HG03575 (cell line): ENCODE measurements at regions not wholly inside any gene's neighbourhood (a gene's known extent, or its start where the extent isn't known, plus 50 kb on each side); places are given as distances from the start of the nearest gene placed in this dataset.

Experiments
- ATAC-seq: cut with Tn5 transposase; IDR thresholded peaks from one replicate; pipeline ENCODE4 v1.9.1; 2021; ENCODE audit not compliant: unreplicated experiment, insufficient number of reproducible peaks, low FRiP score; ENCODE audit errors: extremely low read depth

DNA sequence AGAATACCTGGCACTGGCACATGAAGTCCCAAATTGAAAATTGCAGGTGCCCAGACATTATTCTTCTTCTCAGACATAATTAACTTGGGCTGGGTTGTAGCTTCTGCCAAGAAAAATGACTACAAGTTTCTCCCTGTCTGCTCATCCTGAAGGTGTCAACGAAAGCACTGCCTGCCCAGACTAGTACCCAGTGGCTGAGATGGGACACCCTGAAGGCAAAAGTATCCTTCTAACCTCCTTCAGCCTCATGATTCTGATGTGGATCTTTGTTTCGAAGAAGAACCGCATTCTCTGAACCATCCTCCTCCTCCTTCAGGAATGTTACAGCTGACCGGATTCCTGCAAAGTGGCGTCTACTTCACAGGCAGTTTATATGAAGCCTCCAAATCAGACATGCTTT is 161.1 kb upstream of the FST start:
- ATAC-seq, result no peak

DNA sequence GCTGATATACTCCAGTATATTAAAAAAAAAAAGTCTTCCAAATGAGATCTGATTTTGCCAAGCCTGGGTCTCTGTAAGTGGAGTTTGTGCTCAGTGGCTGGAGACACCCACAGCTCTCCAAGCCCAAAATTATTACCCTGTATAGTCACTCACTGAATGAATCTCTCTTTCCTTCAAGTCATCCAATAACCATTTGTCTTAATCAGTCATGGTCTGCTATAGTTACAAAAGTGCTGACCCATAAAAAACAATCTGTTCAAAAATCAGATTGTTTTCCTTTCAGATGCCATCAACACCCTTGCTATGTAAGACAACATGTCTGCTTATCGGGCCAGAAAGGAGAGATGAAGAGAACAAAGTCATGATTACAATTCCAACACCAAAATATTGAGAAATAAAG is 159.4 kb upstream of the FST start:
- ATAC-seq, result no peak

DNA sequence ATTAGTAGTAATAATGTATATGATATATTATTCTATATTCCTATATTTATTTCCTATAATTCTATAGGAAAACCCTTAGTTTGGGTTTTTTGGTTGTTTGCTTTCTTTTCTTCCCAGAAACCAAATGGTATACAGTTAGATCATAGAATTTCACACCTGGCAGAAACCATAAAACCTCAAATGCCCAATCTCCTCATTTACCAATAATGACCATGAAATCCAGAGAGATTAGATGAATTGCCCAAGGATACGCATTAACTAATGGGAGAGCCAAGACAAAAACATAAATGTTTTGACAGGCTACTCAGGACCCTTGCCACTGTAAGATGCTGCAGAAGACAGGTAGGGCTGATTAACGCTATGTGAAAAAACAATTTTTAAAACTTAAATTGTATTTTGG is 158.7 kb upstream of the FST start:
- no peak for ATAC-seq

DNA sequence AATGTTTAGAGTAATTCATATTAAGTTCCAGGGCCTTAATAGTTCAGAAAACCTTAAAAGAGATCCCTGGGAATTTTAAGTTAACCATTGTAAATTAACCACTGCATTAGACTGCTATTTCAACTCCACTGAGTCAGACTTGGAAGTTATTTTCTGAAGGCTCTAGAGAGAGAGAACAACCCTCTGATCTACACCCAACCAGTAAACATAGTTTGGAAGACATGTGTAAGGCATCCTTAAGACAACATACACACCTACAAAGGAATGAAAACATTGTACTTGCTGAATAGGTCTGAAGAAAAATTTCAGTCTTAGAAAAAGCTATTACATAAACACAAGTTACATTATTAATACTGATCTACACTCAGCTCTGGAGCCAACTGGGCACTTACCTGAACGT is 158.2 kb upstream of the FST start:
- no peak for ATAC-seq

DNA sequence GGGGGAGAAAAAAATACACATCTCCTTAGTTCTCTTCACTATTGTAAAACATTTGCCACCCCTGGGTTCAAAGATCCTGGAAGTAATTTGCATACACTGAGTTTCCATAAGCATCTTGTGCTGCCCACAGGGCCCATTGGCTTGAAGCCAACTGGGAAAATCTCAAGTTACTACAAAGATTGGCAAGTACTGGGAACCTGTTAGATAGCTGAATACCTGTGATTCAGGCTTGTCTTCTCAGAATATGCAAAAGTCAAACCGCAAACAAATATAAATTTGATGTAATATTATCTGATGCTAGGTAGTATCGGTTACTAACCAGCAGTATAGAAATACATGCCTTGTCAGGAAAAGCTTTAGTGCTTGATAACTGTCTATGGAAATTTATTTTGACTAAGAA is 156.9 kb upstream of the FST start:
- no peak for ATAC-seq

DNA sequence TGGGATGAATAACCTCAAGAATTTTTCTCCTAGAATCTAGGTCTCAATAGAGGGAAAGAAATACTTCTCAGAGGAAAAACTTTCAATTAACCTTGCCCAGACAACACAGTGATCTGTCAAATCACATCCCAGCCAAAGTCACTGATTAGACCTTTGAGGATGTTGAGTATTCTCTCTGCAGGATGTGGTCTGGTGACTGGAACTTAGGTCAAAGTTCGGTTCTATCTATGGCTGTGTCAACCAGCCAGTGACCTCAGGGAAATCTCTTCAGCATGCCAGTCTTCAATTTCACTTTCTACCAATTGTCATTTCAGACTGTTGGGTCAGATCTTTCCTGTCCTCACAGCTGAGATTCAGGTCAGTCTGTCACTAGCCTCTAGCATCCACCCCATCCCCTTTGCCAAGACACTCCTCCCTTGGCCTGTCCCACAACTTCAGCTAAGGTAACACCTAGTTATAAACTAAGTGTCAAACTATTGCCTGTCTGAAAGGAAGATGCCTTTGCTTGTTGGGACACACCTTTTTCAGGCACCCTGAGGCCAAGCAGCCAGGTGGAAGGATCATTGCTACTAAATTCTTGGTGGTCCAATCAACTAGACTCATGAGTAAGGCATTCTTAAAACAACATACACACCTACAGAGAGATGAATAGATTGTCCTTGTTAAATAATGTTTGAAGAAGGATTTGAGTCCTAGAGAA is 156.3 kb upstream of the FST start:
- no peak for ATAC-seq

DNA sequence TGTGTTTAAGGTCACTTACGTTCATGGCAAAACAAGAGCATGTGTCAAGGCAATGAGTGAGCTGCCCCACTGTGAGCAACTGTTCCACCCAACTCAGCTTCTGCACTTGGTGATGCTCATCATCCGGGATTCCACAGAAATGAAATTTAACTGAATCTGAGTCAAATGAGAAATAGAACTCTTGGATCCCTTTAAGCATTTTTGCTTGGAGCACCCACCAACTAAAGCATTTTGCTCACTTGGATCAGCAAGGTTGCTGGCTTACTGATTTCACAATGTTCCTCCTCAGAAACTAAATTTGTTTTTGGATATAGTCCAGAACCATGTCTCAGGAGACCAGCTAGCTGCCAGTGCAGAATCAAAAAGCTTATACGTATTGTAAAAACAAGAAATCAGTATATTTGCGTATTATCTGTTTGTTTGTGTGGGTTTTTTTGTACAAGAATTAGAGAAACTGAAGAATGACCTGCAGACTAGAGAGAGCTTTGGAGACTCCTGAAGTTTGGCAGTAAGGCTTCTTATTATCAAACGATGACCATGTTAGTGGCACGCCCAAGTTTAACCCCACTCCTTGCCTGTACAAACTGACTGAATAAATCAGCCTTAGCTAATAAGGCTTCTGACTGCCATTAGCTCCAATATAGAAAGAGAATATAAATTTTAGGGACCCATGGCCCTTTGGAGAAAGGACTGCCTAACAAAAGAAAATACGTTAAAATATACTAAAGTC is 153.8 kb upstream of the FST start:
- ATAC-seq, result no peak

DNA sequence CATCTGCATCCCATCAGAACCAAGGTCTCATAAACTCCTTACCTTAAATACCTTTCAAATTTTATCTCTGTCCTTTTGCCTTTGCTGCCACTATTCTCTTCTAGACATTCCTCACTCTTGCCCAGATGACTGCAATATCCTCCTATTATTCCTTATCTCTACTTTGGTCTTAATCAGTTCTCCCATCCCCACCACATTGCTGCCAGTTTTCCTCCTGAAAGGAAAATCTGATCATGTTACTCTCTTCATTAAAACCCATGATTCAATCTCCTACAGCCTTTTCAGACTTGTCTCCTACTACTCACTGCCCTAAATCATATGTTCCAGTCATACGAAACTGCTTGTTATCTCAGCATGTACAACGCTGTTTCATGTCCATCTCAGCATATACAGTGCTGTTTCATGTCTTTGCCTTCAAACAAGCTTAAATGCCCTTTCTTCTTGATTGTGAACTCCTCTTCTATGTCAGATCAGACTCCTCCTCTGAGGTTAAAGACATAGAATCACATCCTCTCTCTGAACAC is 152.6 kb upstream of the FST start:
- ATAC-seq, result no peak

DNA sequence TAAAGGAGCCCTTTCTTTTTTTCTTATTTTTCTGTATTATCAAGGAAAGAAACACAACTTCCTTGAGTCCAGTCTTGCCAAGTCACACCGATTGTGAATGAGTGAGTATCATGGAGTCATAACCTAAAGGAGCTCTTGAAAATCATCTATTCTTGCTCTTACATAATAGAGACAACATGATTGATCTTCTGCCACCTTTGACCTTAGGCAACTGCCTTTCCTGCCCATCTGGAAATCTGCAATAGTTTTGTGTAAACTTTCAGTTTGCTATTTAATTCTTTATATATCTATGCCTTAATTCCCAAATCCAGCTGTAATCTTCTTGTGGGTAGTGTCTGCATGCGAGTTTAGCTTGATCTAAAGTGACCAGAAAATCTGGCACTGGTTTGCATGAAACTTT is 149.9 kb upstream of the FST start:
- no peak for ATAC-seq

DNA sequence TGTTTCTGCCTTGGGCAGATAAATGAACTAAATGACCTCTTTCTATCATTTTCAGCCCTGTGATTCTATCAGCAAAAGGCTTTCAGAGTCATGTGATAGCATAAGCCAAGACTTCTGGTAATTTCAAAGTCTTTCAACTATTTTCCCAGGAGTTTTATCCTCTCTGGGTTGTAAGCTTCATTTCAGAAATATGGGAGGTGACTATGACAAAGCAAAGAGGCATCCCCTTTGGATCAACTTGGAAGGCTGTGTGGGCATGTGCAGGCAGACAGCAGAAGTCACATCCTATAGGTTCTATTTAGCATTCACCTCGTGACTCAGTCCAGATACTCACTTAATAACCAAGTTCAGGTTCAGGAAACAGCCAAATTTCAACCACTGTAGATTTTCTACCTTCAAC is 149.0 kb upstream of the FST start:
- ATAC-seq, result no peak

DNA sequence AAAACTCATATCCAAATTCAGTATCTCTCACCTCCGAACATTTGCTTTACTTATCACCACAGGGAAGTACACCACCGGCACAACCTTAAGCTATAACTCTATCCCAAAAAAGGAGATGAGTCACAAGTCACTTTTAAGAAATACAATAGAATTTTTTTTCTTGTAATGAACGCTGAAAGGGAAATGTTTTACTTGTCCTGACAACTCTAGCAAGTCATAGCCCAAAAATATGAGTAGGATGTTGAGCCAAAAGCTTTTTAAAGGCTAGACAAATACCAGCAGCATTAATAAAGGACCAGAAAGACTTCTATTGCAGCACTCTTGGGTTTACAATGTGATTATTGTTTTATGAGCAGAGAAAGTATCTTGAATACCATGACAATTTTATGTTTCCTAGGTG is 147.3 kb upstream of the FST start:
- no peak for ATAC-seq

DNA sequence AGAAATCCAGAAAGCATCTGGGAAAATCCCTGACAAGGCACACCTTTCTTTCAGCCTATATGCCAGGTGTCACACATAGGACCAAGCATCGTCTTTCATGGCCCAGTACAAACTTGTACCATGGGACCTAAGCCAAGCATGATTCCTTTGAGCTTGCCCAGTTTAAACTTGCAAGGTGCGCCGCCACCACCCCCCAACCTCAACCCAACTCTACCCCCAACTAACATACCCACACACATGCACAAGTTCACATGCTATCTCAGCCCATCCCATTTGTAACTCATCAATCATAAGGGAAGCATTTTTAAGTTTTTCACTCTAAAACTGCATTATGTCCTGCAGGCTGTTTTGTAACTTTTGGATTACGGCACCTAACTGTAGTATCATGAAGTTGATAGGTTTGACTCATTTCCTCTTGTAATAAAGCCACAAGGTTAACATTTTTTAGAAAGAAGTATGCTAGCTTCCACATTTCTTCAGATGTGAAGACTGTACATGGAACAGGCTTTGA is 145.9 kb upstream of the FST start:
- ATAC-seq, result no peak

DNA sequence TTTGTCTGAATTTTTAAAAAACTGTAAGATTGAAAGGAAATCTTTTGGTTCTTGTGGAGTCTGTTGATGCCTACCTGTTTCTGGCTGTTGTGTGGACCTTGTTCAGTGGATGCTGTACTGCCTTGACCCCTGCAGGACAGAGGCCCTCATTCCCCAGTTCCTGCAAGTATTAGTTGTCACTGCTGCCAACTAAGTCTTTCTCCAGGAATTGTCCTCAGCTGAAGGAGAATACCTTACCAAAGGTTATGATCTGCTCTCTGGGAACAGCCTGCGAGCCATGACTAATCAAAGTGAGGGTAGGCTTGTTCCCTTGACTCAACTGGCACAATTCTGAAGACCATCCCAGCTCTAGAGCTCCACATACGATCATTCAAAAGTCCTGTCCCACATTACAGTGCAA is 145.3 kb upstream of the FST start:
- no peak for ATAC-seq

DNA sequence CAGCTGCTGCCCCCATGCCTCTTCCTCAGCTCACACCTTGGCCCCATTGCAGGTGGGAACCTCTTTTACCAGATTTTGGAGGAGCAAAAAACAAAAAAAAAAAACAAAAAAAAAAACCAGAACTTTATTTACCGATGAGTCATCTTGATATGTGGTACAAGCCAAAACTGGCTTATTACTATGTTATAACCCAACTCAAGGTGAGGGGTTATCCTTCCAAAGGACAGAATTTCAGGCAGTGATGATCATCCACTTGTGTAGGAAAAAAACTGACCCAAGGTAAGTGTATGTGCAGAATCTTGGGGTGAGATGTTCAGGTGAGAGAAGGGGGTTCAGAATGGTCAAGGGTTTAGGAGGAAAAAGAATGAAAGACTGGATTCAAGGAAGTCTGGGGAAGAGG is 142.6 kb upstream of the FST start:
- ATAC-seq, result no peak

DNA sequence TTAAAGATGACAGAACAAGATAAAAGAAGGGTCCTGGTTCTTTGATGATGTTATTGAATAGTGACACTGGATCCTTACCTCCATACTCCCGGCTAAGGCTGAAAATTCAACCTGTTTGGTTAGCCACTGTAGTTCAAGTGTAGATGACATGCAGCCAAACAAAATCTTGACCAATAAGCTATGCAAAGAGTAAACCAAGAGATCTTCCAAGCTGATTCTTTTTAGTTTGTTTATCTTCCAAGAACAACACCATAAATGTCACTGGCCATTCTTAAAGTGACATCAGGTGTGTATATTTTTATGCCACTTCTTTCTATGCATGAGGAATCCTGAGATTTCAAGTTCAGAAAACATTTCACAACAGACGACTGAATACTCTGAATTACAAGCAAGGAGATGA is 141.5 kb upstream of the FST start:
- no peak for ATAC-seq

DNA sequence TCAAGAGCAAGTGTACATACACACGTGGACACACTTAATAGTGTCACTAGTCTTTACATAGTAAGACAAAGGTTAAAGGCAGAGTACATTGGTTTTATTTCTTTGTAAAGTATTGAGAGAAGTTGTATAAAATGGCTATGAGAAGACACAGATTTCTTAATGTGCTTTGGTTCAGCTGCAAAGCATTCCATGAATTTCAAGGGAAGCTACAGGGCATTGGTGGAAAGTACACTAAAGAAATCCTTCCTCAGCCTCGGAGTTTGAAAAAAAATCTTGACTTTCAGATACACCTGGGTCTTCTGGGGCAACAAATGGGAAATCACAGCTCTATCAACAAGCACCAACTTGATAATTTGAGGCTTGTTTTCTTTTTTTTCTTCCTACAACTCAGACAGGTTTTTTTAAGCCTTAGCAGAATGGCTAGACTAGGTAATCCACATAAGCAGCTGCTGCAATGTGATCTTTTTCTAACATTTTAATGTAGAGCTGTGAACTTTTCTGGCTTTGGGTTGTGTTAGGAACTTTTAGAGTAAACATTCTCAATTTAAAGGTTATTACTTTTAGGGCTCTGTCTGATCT is 140.4 kb upstream of the FST start:
- no peak for ATAC-seq

DNA sequence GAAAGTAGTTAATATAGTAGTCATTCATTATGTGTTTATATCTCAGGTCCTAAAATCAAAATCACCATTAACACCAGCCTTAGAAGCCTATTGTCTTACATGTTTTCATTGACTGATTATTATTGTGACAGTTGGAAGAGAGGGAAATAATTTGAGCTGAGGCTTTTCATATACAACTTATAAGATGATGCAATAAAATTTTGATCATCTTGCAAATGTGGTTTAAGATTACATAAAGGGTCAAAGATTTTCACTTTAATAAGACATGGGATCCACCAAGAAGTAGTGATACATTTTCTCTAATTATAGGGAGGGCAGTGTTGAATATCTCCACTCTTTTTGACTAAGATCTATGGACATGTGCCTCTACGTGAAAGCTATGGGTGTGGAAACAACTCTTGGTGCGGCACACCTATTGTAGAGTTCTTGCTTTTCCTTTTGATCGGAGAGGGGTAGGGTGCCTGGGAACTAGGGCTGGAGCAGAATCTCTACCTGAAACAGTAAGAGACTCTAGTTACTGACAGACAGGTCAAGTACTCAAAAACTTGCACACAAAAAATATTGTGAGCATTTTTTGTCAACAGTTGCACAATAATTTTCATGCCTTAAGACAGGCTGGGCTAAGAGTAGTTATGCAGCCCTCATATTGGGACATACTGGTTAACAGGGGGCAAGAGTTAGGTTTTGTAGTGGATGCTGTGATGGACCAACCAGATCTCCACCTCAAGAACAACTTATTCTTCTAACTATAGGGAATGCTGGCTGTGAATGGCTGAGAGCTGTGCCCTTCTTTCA is 139.3 kb upstream of the FST start:
- no peak for ATAC-seq

DNA sequence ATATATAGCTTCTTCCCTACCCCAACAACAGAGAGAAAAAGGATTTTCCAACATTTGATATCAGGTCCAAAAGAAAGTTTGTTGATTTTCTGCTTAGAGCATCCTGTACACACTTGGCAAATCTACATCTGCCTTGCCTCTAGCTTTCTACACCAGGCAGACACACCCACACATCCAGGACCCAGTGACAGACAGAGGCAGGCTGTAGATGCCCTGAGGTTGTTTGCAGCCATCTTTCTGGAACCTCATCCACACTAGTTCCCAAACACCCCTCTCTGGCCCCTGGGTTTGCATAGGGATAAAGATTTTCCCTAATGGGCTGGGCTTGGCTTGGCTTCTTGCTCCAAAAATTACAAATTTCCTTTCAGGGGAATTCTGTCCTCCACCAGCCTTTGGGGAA is 138.2 kb upstream of the FST start:
- no peak for ATAC-seq

DNA sequence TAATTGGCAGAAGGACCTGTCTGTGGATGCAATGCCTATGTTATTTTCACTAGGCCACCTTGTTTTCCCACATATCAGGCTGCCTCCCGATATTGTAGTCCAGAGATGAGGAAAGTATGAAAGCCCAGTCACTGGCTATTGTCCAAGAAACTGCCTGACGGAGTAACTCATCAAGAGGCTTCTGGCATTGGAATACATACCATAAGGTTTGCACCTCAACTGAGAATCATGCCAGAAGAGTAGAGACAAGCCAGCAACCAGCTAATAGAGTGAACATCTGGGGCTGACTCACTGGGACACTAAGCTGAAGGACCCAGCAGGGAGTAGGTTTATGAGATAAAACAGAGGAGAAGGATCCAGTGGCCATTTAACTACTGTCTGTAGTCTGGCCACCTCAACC is 137.2 kb upstream of the FST start:
- ATAC-seq, result no peak
